ENCODE measurements at regions not wholly inside any gene's neighbourhood (a gene's known extent, or its start where the extent isn't known, plus 50 kb on each side); places are given as distances from the start of the nearest gene placed in this dataset.

DNA sequence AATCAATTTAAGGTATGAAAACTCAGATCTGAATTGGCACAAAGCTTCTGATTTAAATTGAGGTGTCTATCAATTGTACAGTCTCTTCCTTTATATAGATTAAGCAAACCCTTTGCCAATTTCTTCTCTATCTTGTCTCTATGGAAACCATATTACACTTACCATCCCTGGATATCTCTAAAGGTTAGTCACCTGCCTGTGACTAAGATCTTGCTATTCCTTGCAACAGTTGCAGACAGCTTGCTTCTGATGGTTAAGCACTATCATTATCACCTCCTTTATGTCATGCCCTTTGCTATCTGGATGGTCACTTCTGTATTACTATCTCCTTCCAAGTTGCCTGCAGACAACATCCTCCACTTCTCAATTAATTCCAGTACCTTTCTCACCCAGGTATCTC, 998.6 kb upstream of the B3GALT2 start:
- TF ChIP-seq, protein P1, sequence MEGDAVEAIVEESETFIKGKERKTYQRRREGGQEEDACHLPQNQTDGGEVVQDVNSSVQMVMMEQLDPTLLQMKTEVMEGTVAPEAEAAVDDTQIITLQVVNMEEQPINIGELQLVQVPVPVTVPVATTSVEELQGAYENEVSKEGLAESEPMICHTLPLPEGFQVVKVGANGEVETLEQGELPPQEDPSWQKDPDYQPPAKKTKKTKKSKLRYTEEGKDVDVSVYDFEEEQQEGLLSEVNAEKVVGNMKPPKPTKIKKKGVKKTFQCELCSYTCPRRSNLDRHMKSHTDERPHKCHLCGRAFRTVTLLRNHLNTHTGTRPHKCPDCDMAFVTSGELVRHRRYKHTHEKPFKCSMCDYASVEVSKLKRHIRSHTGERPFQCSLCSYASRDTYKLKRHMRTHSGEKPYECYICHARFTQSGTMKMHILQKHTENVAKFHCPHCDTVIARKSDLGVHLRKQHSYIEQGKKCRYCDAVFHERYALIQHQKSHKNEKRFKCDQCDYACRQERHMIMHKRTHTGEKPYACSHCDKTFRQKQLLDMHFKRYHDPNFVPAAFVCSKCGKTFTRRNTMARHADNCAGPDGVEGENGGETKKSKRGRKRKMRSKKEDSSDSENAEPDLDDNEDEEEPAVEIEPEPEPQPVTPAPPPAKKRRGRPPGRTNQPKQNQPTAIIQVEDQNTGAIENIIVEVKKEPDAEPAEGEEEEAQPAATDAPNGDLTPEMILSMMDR (IDR thresholded peaks at IDR 0.05): no peak
- TF ChIP-seq POLR2A (IDR thresholded peaks at IDR 0.05): no peak
